Lung (tissue), 11 donors: ENCODE measurements at regions not wholly inside any gene's neighbourhood (a gene's known extent, or its start where the extent isn't known, plus 50 kb on each side); places are given as distances from the start of the nearest gene placed in this dataset.

Experiments
- ATAC-seq: fragments of 200-7000 bp; cut with Tn5 transposase; one replicate; pipeline ENCODE4 v1.9.1; 2020; ENCODE audit warnings: moderate number of reproducible peaks; ENCODE audit not compliant: insufficient read depth, low FRiP score
- DNase-seq, 3 donors: peaks; one replicate each; pipeline ENCODE4 v3.0.0-alpha.2; 2013 to 2017
- H3K27ac ChIP-seq, 2 donors: one replicate each; pipeline ENCODE4 v1.5.1; 2013; ENCODE audit warnings: mild to moderate bottlenecking in 2 of 2, moderate library complexity in 2 of 2, control low read depth in 1 of 2, inconsistent platforms in 1 of 2, low read depth in 1 of 2, low read length in 1 of 2
- H3K27me3 ChIP-seq, 3 donors: one replicate each; pipeline ENCODE4 v1.5.1; 2013; ENCODE audit warnings: low read length in 2 of 3; ENCODE audit not compliant: control insufficient read depth in 3 of 3, insufficient read depth in 3 of 3
- H3K36me3 ChIP-seq, 4 donors: one replicate each; pipeline ENCODE4 v1.5.1; 2013; ENCODE audit warnings: low read length in 4 of 4, mild to moderate bottlenecking in 1 of 4, moderate library complexity in 1 of 4; ENCODE audit not compliant: control insufficient read depth in 4 of 4, insufficient read depth in 4 of 4
- H3K4me1 ChIP-seq, 5 donors: one replicate each; pipeline ENCODE4 v1.5.1; 2013; ENCODE audit warnings: low read length in 5 of 5, mild to moderate bottlenecking in 2 of 5, moderate library complexity in 1 of 5; ENCODE audit not compliant: control insufficient read depth in 5 of 5, insufficient read depth in 5 of 5
- H3K4me3 ChIP-seq: one replicate; pipeline ENCODE4 v1.5.1; 2013; ENCODE audit warnings: mild to moderate bottlenecking, control low read depth, moderate library complexity
- H3K9ac ChIP-seq, 2 donors: one replicate each; pipeline ENCODE4 v1.5.1; 2013; ENCODE audit warnings: low read length in 2 of 2, control low read depth in 1 of 2; ENCODE audit not compliant: insufficient read depth in 1 of 2
- H3K9me3 ChIP-seq, 4 donors: one replicate each; pipeline ENCODE4 v1.5.1; 2013; ENCODE audit warnings: low read length in 3 of 4, mild to moderate bottlenecking in 1 of 4, moderate library complexity in 1 of 4; ENCODE audit not compliant: control insufficient read depth in 4 of 4, insufficient read depth in 3 of 4
- CTCF ChIP-seq: IDR thresholded peaks from 2 replicates; pipeline ENCODE4 v1.5.1; 2012; ENCODE audit warnings: mild to moderate bottlenecking; ENCODE audit errors: control extremely low read depth, extremely low read depth
- WGBS, 2 donors: extraction: QIAGEN DNeasy Blood & Tissue Kit; methylation state at CpG; one replicate each; pipeline ENCODE4 v1.1.7; 2013; 5-methylcytosine and 5-hydroxymethylcytosine counted together
- donor health status: control.
- donor health status: control.
- donor health status: Bipolar disorder and iron deficiency.
- donor health status: healthy.
- donor health status: DM: yes; HTN: yes; CAD: no.

GRCh38 chr7:33825644-33826043, 79.7 kb upstream of the BMPER start:
- Histone ChIP-seq H3K4me1 (no peaks in the 10 kb centered on the region), H3K9me3 (peaks cover 0 to 2% (median 0%) of the 10 kb centered on the region in 4 donors), H3K27ac (no peak overlapping the region), H3K36me3 (no peaks in the 10 kb centered on the region), H3K9ac (no peak overlapping the region), H3K27me3 (no peaks in the 10 kb centered on the region), H3K4me3 (no peak overlapping the region)
- 75 to 96% methylated on average over 1 of the region's 1 CpG for WGBS, 2 donors
- DNase-seq, result no peak
- ATAC-seq, result no peak
- TF ChIP-seq CTCF, result no peak

GRCh38 chr7:33829536-33829935, 75.8 kb upstream of the BMPER start:
- WGBS, 2 donors, result 82 to 89% methylated on average over 4 of the region's 4 CpGs
- no peak for TF ChIP-seq CTCF
- H3K27ac ChIP-seq, result no peak overlapping the region
- H3K4me1 ChIP-seq, result peaks cover 0 to 11% (median 3%) of the 10 kb centered on the region in 5 donors
- H3K9ac ChIP-seq, result no peak overlapping the region
- H3K9me3 ChIP-seq, result peaks cover 0 to 2% (median 0%) of the 10 kb centered on the region in 4 donors
- H3K4me3 ChIP-seq, result no peak overlapping the region
- H3K36me3 ChIP-seq, result no peaks in the 10 kb centered on the region
- no peaks in the 10 kb centered on the region for H3K27me3 ChIP-seq
- DNase-seq (no peak), ATAC-seq (no peak)

- no peak overlapping the region for H3K27ac ChIP-seq
- no peak overlapping the region for H3K9ac ChIP-seq
- no peaks in the 10 kb centered on the region for H3K36me3 ChIP-seq
- peaks cover 0 to 13% (median 3%) of the 10 kb centered on the region in 5 donors for H3K4me1 ChIP-seq
- no peaks in the 10 kb centered on the region for H3K27me3 ChIP-seq
- DNase-seq, result no peak
- H3K4me3 ChIP-seq, result no peak overlapping the region
- WGBS, 2 donors, result 74 to 81% methylated on average over 10 of the region's 10 CpGs
- TF ChIP-seq CTCF, result no peak
- peaks cover 0 to 2% (median 0%) of the 10 kb centered on the region in 4 donors for H3K9me3 ChIP-seq
- no peak for ATAC-seq
Measured at GRCh38 chr7:33831389-33832141, 73.8 kb upstream of the BMPER start.
